DND-41 (cell line): ENCODE measurements at regions not wholly inside any gene's neighbourhood (a gene's known extent, or its start where the extent isn't known, plus 50 kb on each side); places are given as distances from the start of the nearest gene placed in this dataset.

ENCODE experiments used
- ATAC-seq: fragments of 200-7000 bp; cut with Tn5 transposase; 3 replicates; pipeline ENCODE4 v1.9.1; 2021; ENCODE audit warnings: low read depth; ENCODE audit not compliant: insufficient read depth
- DNase-seq: peaks from one replicate; pipeline ENCODE4 v3.0.0-alpha.2; 2020
- H2AFZ ChIP-seq: 2 replicates; pipeline ENCODE4 v1.6.0; 2012; ENCODE audit warnings: low read depth, low read length
- H3K27ac ChIP-seq: 2 replicates; pipeline ENCODE4 v1.5.1; 2012; ENCODE audit warnings: low read length, inconsistent platforms
- H3K27me3 ChIP-seq: fragments of 200-600 bp; sonication (generic); 2 replicates; pipeline ENCODE4 v1.6.0; 2012; ENCODE audit warnings: low read length, mild to moderate bottlenecking, inconsistent platforms; ENCODE audit not compliant: insufficient read depth, poor library complexity
- H3K36me3 ChIP-seq: 2 replicates; pipeline ENCODE4 v1.5.1; 2012; ENCODE audit warnings: low read length, inconsistent platforms; ENCODE audit not compliant: insufficient read depth
- H3K4me1 ChIP-seq: 2 replicates; pipeline ENCODE4 v1.5.1; 2012; ENCODE audit warnings: mild to moderate bottlenecking, low read length; ENCODE audit not compliant: insufficient read depth
- H3K4me2 ChIP-seq: 2 replicates; pipeline ENCODE4 v1.6.0; 2012; ENCODE audit warnings: mild to moderate bottlenecking, moderate library complexity, low read length, inconsistent platforms; ENCODE audit not compliant: insufficient read depth
- H3K4me3 ChIP-seq, 2 experiments: fragments of 200-600 bp in 1 of 2; shearing (Covaris generic) in 1 of 2; 2 replicates each; pipeline ENCODE4 v1.5.1; 2012 to 2016; ENCODE audit warnings: inconsistent platforms in 2 of 2, low read length in 2 of 2, mild to moderate bottlenecking in 2 of 2, low read depth in 1 of 2, moderate library complexity in 1 of 2
- H3K79me2 ChIP-seq: 2 replicates; pipeline ENCODE4 v1.6.0; 2012; ENCODE audit warnings: low read length, inconsistent platforms; ENCODE audit not compliant: insufficient read depth
- H3K9ac ChIP-seq: 2 replicates; pipeline ENCODE4 v1.6.0; 2012; ENCODE audit warnings: low read depth, mild to moderate bottlenecking, inconsistent platforms, low read length, moderate library complexity
- H3K9me3 ChIP-seq: 2 replicates; pipeline ENCODE4 v1.5.1; 2012; ENCODE audit warnings: low read length, moderate library complexity, mild to moderate bottlenecking, inconsistent platforms; ENCODE audit not compliant: insufficient read depth, severe bottlenecking
- H4K20me1 ChIP-seq: 2 replicates; pipeline ENCODE4 v1.6.0; 2012; ENCODE audit warnings: low read length; ENCODE audit not compliant: insufficient read depth
- CTCF ChIP-seq: IDR thresholded peaks from 2 replicates; pipeline ENCODE4 v1.5.1; 2012; ENCODE audit warnings: borderline replicate concordance, low read length, moderate library complexity, mild to moderate bottlenecking; ENCODE audit not compliant: poor library complexity, severe bottlenecking; ENCODE audit errors: extremely low read depth
- EZH2 ChIP-seq: IDR thresholded peaks from 3 replicates; pipeline ENCODE4 v1.6.1; 2012; ENCODE audit warnings: borderline replicate concordance, low read depth, mild to moderate bottlenecking, moderate library complexity, low read length, inconsistent platforms; ENCODE audit not compliant: severe bottlenecking

GRCh38 chr1:37319284-37319683 is 155.1 kb upstream of the ZC3H12A start:
- H3K9ac ChIP-seq = no peak overlapping the region
- H3K79me2 ChIP-seq = no peaks in the 10 kb centered on the region
- ATAC-seq (no peak), DNase-seq (no peak)
- H3K9me3 ChIP-seq = no peaks in the 10 kb centered on the region
- no peak overlapping the region for H3K27ac ChIP-seq
- no peaks in the 10 kb centered on the region for H3K4me1 ChIP-seq
- peaks cover 3% of the 10 kb centered on the region for H4K20me1 ChIP-seq
- H3K4me2 ChIP-seq = no peak overlapping the region
- peaks cover 14% of the 10 kb centered on the region for H3K27me3 ChIP-seq
- no peak for TF ChIP-seq EZH2
- TF ChIP-seq CTCF = no peak
- no peak overlapping the region for H3K4me3 ChIP-seq
- H3K36me3 ChIP-seq = no peaks in the 10 kb centered on the region
- no peak overlapping the region for H2AFZ ChIP-seq

- Histone ChIP-seq H3K27me3 (peaks cover 3% of the 10 kb centered on the region), H4K20me1 (peaks cover 3% of the 10 kb centered on the region; the same call in 1 of the 2 replicates), H3K27ac (no peak overlapping the region), H2AFZ (no peak overlapping the region), H3K36me3 (no peaks in the 10 kb centered on the region), H3K9me3 (no peaks in the 10 kb centered on the region), H3K9ac (no peak overlapping the region), H3K79me2 (no peaks in the 10 kb centered on the region), H3K4me3 (no peak overlapping the region), H3K4me1 (no peaks in the 10 kb centered on the region), H3K4me2 (no peak overlapping the region)
- DNase-seq (peak; percentile 30), ATAC-seq (no peak)
- peak; percentile 79 for TF ChIP-seq CTCF
- TF ChIP-seq EZH2 = no peak
These were observed 150.6 kb upstream of the ZC3H12A start for GRCh38 chr1:37323486-37324377.

GRCh38 chr1:37325010-37325409 is 149.4 kb upstream of the ZC3H12A start:
- Histone ChIP-seq H2AFZ (no peak overlapping the region), H3K9ac (no peak overlapping the region), H3K9me3 (no peaks in the 10 kb centered on the region), H3K79me2 (no peaks in the 10 kb centered on the region), H3K27ac (no peak overlapping the region), H4K20me1 (peaks cover 3% of the 10 kb centered on the region; the same call in 1 of the 2 replicates), H3K4me3 (no peak overlapping the region), H3K4me1 (no peaks in the 10 kb centered on the region), H3K4me2 (no peak overlapping the region), H3K27me3 (peaks cover 3% of the 10 kb centered on the region), H3K36me3 (no peaks in the 10 kb centered on the region)
- TF ChIP-seq CTCF (no peak), EZH2 (no peak)
- ATAC-seq (no peak), DNase-seq (no peak)
